Vagina (tissue), 2 donors: ENCODE measurements at regions not wholly inside any gene's neighbourhood (a gene's known extent, or its start where the extent isn't known, plus 50 kb on each side); places are given as distances from the start of the nearest gene placed in this dataset.

Source experiments
- DNase-seq, 2 donors: peaks; one replicate each; pipeline ENCODE4 v3.0.0-alpha.2; 2017; ENCODE audit errors: extremely low spot score in 2 of 2
- H3K27ac ChIP-seq: fragments of 200-600 bp; sonication (generic); one replicate; pipeline ENCODE4 v1.5.1; 2019
- H3K27me3 ChIP-seq: fragments of 200-600 bp; sonication (generic); one replicate; pipeline ENCODE4 v1.5.1; 2019
- H3K36me3 ChIP-seq, 2 donors: fragments of 200-600 bp; sonication (generic); one replicate each; pipeline ENCODE4 v1.5.1; 2017 to 2019
- H3K4me1 ChIP-seq: fragments of 200-600 bp; sonication (generic); one replicate; pipeline ENCODE4 v1.5.1; 2019
- H3K4me3 ChIP-seq, 2 donors: fragments of 200-600 bp; sonication (generic); 1 replicate in 1 of 2; 2 replicates in 1 of 2; pipeline ENCODE4 v1.5.1; 2016 to 2019
- H3K9me3 ChIP-seq: fragments of 200-600 bp; sonication (generic); one replicate; pipeline ENCODE4 v1.5.1; 2019
- POLR2A ChIP-seq, 2 donors: fragments of 450-650 bp; IDR thresholded peaks; one replicate each; pipeline ENCODE4 v1.6.1; 2017; ENCODE audit warnings: antibody characterized with exemption in 2 of 2, mild to moderate bottlenecking in 2 of 2, moderate library complexity in 2 of 2
- POLR2AphosphoS5 ChIP-seq, 2 donors: sonication (generic); formaldehyde crosslinking; IDR thresholded peaks; one replicate each; pipeline ENCODE4 v1.9.0; 2017; ENCODE audit warnings: antibody characterized with exemption in 2 of 2, mild to moderate bottlenecking in 2 of 2, low read depth in 1 of 2; ENCODE audit not compliant: insufficient read depth in 1 of 2
- intact Hi-C: fragments of 100-400 bp; cut with DNase I; formaldehyde crosslinking; loops from one replicate; pipeline ENCODE4 v1.15.1; 2023
- TF ChIP-seq, protein P1 (sequence below), 3 experiments: fragments of 450-650 bp in 2 of 3; fragments of 200-600 bp in 1 of 3; sonication (generic) in 1 of 3; IDR thresholded peaks; one replicate each; pipeline ENCODE4 v1.5.1; 2017 to 2019; ENCODE audit warnings: antibody characterized with exemption in 3 of 3, mild to moderate bottlenecking in 2 of 3, moderate library complexity in 2 of 3

GRCh38 chr9:28887188-28887884, 1314.1 kb upstream of the C9orf72 start:
- Histone ChIP-seq H3K4me3 (no peak overlapping the region), H3K27ac (no peak overlapping the region), H3K9me3 (no peaks in the 10 kb centered on the region), H3K4me1 (no peaks in the 10 kb centered on the region), H3K36me3 (no peaks in the 10 kb centered on the region), H3K27me3 (no peaks in the 10 kb centered on the region)
- no peak for TF ChIP-seq POLR2AphosphoS5 (IDR thresholded peaks at IDR 0.05; ENCODE audit: insufficient read depth in 1 of 2, low read depth in 1 of 2)
- no peak for TF ChIP-seq POLR2A (IDR thresholded peaks at IDR 0.05)
- TF ChIP-seq, protein P1, sequence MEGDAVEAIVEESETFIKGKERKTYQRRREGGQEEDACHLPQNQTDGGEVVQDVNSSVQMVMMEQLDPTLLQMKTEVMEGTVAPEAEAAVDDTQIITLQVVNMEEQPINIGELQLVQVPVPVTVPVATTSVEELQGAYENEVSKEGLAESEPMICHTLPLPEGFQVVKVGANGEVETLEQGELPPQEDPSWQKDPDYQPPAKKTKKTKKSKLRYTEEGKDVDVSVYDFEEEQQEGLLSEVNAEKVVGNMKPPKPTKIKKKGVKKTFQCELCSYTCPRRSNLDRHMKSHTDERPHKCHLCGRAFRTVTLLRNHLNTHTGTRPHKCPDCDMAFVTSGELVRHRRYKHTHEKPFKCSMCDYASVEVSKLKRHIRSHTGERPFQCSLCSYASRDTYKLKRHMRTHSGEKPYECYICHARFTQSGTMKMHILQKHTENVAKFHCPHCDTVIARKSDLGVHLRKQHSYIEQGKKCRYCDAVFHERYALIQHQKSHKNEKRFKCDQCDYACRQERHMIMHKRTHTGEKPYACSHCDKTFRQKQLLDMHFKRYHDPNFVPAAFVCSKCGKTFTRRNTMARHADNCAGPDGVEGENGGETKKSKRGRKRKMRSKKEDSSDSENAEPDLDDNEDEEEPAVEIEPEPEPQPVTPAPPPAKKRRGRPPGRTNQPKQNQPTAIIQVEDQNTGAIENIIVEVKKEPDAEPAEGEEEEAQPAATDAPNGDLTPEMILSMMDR (IDR thresholded peaks at IDR 0.05) = no peak
- intact Hi-C loops = no loop called here
- no peak for DNase-seq

- no peak overlapping the region for H3K4me3 ChIP-seq
- DNase-seq = no peak
- H3K36me3 ChIP-seq = no peaks in the 10 kb centered on the region
- no peaks in the 10 kb centered on the region for H3K27me3 ChIP-seq
- no peaks in the 10 kb centered on the region for H3K9me3 ChIP-seq
- intact Hi-C loops = no loop called here
- H3K27ac ChIP-seq = no peak overlapping the region
- no peaks in the 10 kb centered on the region for H3K4me1 ChIP-seq
- TF ChIP-seq POLR2AphosphoS5 (IDR thresholded peaks at IDR 0.05; ENCODE audit: insufficient read depth in 1 of 2, low read depth in 1 of 2) = no peak
- no peak for TF ChIP-seq POLR2A (IDR thresholded peaks at IDR 0.05)
- TF ChIP-seq, protein P1 (IDR thresholded peaks at IDR 0.05) = no peak
Measured at GRCh38 chr9:28888806-28889205, 1315.5 kb upstream of the C9orf72 start.

DNA sequence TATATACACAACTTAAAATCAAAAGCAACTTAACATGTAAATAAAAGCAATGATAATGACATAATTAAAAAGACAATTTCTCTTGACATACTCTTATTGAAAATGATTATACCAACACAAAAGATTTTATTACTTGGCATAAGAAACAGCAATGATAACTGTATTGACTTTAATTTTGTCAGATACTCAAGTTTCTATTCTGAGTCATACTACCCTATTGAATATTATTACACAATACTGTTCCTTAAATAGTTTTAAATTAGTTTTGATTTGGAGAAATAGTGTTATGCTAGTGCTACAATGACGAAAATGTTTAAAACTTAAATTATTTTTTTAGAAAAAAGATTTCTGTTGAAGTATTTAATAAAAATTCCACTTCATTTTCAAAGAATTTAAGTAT, 1319.3 kb upstream of the C9orf72 start:
- Histone ChIP-seq H3K4me3 (no peak overlapping the region), H3K27ac (no peak overlapping the region), H3K4me1 (no peaks in the 10 kb centered on the region), H3K36me3 (no peaks in the 10 kb centered on the region), H3K9me3 (no peaks in the 10 kb centered on the region), H3K27me3 (no peaks in the 10 kb centered on the region)
- no peak for DNase-seq
- intact Hi-C loops = no loop called here
- TF ChIP-seq POLR2AphosphoS5 (IDR thresholded peaks at IDR 0.05; ENCODE audit: insufficient read depth in 1 of 2, low read depth in 1 of 2) (no peak), POLR2A (IDR thresholded peaks at IDR 0.05) (no peak)
- TF ChIP-seq, protein P1 (IDR thresholded peaks at IDR 0.05) = no peak

- TF ChIP-seq POLR2AphosphoS5 (IDR thresholded peaks at IDR 0.05; ENCODE audit: insufficient read depth in 1 of 2, low read depth in 1 of 2) (no peak), POLR2A (IDR thresholded peaks at IDR 0.05) (no peak)
- TF ChIP-seq, protein P1 (IDR thresholded peaks at IDR 0.05) = no peak
- Histone ChIP-seq H3K4me3 (no peak overlapping the region), H3K9me3 (no peaks in the 10 kb centered on the region), H3K27ac (no peak overlapping the region), H3K36me3 (no peaks in the 10 kb centered on the region), H3K27me3 (no peaks in the 10 kb centered on the region), H3K4me1 (no peaks in the 10 kb centered on the region)
- intact Hi-C loops = no loop called here
- DNase-seq = no peak
Measured at GRCh38 chr9:28899267-28899666, 1326.0 kb upstream of the C9orf72 start.

DNA sequence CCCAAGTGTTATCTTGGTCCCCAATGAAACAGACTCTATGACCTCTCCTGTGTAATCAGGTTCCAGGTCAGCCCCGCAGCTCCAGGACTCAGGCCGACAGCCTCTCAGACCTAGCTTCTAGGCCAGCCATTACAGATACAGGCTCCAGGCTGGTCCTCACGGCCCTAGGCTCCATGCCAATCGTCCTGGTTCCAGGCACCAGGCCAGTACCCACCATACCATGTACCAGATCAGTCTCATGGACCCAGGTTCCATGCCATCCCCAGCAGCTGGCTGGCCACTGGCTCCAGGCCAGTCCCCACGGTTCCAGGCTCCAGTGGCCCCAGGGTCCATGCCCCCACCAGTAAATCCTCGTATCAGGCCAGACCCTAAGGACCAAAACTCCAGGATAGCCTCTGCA, 1326.6 kb upstream of the C9orf72 start:
- DNase-seq = no peak
- H3K27ac ChIP-seq = no peak overlapping the region
- intact Hi-C loops = no loop called here

More for the DNA sequence above, 1326.6 kb upstream of the C9orf72 start:
- H3K27me3 ChIP-seq = no peaks in the 10 kb centered on the region
- TF ChIP-seq, protein P1 (IDR thresholded peaks at IDR 0.05) = no peak
- TF ChIP-seq POLR2AphosphoS5 (IDR thresholded peaks at IDR 0.05; ENCODE audit: insufficient read depth in 1 of 2, low read depth in 1 of 2) (no peak), POLR2A (IDR thresholded peaks at IDR 0.05) (no peak)
- no peaks in the 10 kb centered on the region for H3K36me3 ChIP-seq
- H3K4me3 ChIP-seq = no peak overlapping the region
- H3K9me3 ChIP-seq = no peaks in the 10 kb centered on the region
- no peaks in the 10 kb centered on the region for H3K4me1 ChIP-seq
